ENCODE measurements at regions not wholly inside any gene's neighbourhood (a gene's known extent, or its start where the extent isn't known, plus 50 kb on each side); places are given as distances from the start of the nearest gene placed in this dataset.

- Histone ChIP-seq H3K36me3 (ENCODE audit: control insufficient read depth in 1 of 2, insufficient read depth in 2 of 2, low read length in 2 of 2) (no peaks in the 10 kb centered on the region), H3K27me3 (ENCODE audit: insufficient read depth, low read length) (no peaks in the 10 kb centered on the region), H3K4me1 (ENCODE audit: control insufficient read depth in 1 of 2, insufficient read depth in 2 of 2, low read length in 2 of 2) (no peaks in the 10 kb centered on the region), H3K27ac (ENCODE audit: low read depth, low read length) (no peak overlapping the region), H3K79me2 (ENCODE audit: insufficient read depth, low read length) (no peaks in the 10 kb centered on the region), H2AFZ (ENCODE audit: low read depth, low read length, poor library complexity, severe bottlenecking) (no peak overlapping the region), H4K20me1 (ENCODE audit: insufficient read depth) (no peaks in the 10 kb centered on the region), H3K4me2 (ENCODE audit: low read length) (no peak overlapping the region), H3K4me3 (replicated peaks in 1 of 2; ENCODE audit: low read depth in 1 of 2, low read length in 2 of 2) (no peak overlapping the region), H3K9me2 (ENCODE audit: insufficient read depth) (no peaks in the 10 kb centered on the region), H3K9ac (ENCODE audit: low read length) (no peak overlapping the region), H3K9me3 (ENCODE audit: control insufficient read depth in 1 of 2, insufficient read depth in 1 of 2, low read depth in 1 of 2, low read length in 2 of 2) (no peaks in the 10 kb centered on the region)
- no TSS peak for BruUV-seq (replicated peaks)
- DNase-seq (ENCODE audit: low read depth, low spot score) (no peak), ATAC-seq (no peak)
- ChIA-PET RAD21 (ENCODE audit: low non-redundant PET in 1 of 2, low total read pairs in 2 of 2, uncharacterized antibody in 2 of 2, unreplicated experiment in 2 of 2) (no interaction called here), POLR2A (interaction anchor here (1.0 kb wide), 1 partner anchor 11 kb away, joined by 5 read pairs; no protein-coding TSS in a partner anchor), CTCF (no interaction called here)
- intact Hi-C loops (cut with micrococcal nuclease), result no loop called here
- TF ChIP-seq ELF1 (IDR thresholded peaks at IDR 0.05; ENCODE audit: borderline replicate concordance, low read depth) (no peak), ZNF274 (IDR thresholded peaks at IDR 0.05; ENCODE audit: low read depth, low read length) (no peak), ZBTB33 (IDR thresholded peaks at IDR 0.05; ENCODE audit: extremely low read depth, insufficient replicate concordance, low read length) (no peak), EGR1 (IDR thresholded peaks at IDR 0.05; ENCODE audit: low read depth) (no peak), CEBPB (IDR thresholded peaks at IDR 0.05; ENCODE audit: low read depth) (no peak), ATF3 (IDR thresholded peaks at IDR 0.05) (no peak), JUND (IDR thresholded peaks at IDR 0.05) (no peak), CBX3 (IDR thresholded peaks at IDR 0.05; ENCODE audit: low read depth) (no peak)
Measured at GRCh38 chr5:154559398-154560276, 81.6 kb upstream of the HAND1 start.
